ENCODE measurements at regions not wholly inside any gene's neighbourhood (a gene's known extent, or its start where the extent isn't known, plus 50 kb on each side); places are given as distances from the start of the nearest gene placed in this dataset.

DNA sequence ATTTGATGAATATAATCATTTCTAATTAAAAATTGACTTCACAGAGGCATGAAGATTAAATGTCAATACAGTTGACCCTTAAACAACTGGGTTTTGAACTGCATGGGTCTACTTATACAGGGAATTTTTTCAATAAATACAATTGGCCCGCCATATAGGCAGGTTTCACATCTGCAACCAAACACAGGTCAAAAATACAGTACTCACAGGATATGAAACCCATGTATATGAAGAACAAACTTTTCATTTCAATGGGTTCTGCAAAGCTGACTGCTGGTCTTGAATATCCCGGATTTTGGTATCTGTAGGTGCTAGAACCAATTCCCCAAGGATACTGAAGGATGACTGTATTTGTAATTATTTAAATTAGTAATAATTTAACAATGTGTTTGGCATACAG lies 555.6 kb downstream of the EPHA4 start:
- H3K27ac ChIP-seq (ENCODE audit: low read depth in 1 of 2, low read length in 1 of 2): no peak overlapping the region
- H3K9ac ChIP-seq (ENCODE audit: insufficient read depth in 1 of 2, low read length in 2 of 2): no peak overlapping the region
- TF ChIP-seq, protein P1, sequence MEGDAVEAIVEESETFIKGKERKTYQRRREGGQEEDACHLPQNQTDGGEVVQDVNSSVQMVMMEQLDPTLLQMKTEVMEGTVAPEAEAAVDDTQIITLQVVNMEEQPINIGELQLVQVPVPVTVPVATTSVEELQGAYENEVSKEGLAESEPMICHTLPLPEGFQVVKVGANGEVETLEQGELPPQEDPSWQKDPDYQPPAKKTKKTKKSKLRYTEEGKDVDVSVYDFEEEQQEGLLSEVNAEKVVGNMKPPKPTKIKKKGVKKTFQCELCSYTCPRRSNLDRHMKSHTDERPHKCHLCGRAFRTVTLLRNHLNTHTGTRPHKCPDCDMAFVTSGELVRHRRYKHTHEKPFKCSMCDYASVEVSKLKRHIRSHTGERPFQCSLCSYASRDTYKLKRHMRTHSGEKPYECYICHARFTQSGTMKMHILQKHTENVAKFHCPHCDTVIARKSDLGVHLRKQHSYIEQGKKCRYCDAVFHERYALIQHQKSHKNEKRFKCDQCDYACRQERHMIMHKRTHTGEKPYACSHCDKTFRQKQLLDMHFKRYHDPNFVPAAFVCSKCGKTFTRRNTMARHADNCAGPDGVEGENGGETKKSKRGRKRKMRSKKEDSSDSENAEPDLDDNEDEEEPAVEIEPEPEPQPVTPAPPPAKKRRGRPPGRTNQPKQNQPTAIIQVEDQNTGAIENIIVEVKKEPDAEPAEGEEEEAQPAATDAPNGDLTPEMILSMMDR (IDR thresholded peaks at IDR 0.05; ENCODE audit: control extremely low read depth, extremely low read depth): no peak
- H3K9me3 ChIP-seq (ENCODE audit: control insufficient read depth in 4 of 4, insufficient read depth in 3 of 4, low read length in 3 of 4): no peaks in the 10 kb centered on the region
- H3K4me3 ChIP-seq: no peak overlapping the region
- H3K4me1 ChIP-seq (ENCODE audit: control insufficient read depth in 5 of 5, insufficient read depth in 5 of 5, low read length in 5 of 5): peaks cover 0 to 3% (median 0%) of the 10 kb centered on the region in 5 donors
- WGBS, 2 donors: 70 to 88% methylated on average over 2 of the region's 2 CpGs
- H3K27me3 ChIP-seq (ENCODE audit: control insufficient read depth in 3 of 3, insufficient read depth in 3 of 3, low read length in 2 of 3): no peaks in the 10 kb centered on the region
- DNase-seq (no peak), ATAC-seq (ENCODE audit: insufficient read depth, low FRiP score) (no peak)
- no peaks in the 10 kb centered on the region for H3K36me3 ChIP-seq (ENCODE audit: control insufficient read depth in 4 of 4, insufficient read depth in 4 of 4, low read length in 4 of 4)

DNA sequence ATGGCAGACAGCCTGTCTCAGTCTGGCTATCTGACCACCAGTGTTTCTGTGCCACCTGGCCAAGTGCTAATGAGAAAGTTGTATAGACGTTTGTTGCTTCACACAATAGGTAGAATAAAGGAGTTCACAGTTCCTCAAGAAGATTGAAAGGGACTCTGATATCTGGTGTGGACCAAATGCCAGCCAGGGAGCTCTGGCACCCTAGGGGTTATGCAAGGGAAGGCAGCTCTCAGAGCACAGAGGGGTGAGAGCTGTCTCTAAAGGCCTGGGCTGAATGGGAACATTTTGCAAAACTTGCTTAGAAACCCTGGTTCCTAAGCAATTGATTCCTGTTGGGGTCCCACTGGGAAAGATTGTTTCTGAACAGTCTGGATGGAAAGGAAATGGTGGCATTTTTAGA lies 553.8 kb downstream of the EPHA4 start:
- Histone ChIP-seq H3K36me3 (ENCODE audit: control insufficient read depth in 4 of 4, insufficient read depth in 4 of 4, low read length in 4 of 4) (no peaks in the 10 kb centered on the region), H3K27ac (ENCODE audit: low read depth in 1 of 2, low read length in 1 of 2) (no peak overlapping the region), H3K27me3 (ENCODE audit: control insufficient read depth in 3 of 3, insufficient read depth in 3 of 3, low read length in 2 of 3) (no peaks in the 10 kb centered on the region), H3K4me3 (no peak overlapping the region), H3K9ac (ENCODE audit: insufficient read depth in 1 of 2, low read length in 2 of 2) (no peak overlapping the region), H3K4me1 (ENCODE audit: control insufficient read depth in 5 of 5, insufficient read depth in 5 of 5, low read length in 5 of 5) (peaks cover 0 to 3% (median 0%) of the 10 kb centered on the region in 5 donors), H3K9me3 (ENCODE audit: control insufficient read depth in 4 of 4, insufficient read depth in 3 of 4, low read length in 3 of 4) (no peaks in the 10 kb centered on the region)
- no peak for ATAC-seq (ENCODE audit: insufficient read depth, low FRiP score)
- DNase-seq: no peak
- TF ChIP-seq, protein P1 (IDR thresholded peaks at IDR 0.05; ENCODE audit: control extremely low read depth, extremely low read depth): no peak
- WGBS, 2 donors: 83 to 85% methylated on average over 1 of the region's 1 CpG

DNA sequence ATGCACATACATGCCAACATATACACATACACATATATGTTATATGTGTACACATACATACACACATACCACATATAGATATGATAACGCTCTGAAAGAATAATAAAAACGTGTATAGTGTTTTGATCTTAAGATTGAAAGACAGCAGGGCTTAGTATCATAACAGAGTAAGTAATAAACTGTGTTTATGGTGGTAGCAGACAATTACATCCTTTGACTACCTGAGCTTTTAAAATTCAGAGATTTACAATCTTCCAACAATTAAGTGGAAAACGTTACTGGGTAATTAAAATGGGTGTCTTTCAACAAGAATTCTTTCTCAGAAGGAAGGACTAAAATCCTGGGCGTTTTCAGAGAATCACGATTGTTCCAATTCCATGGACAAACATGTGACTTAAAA lies 552.4 kb downstream of the EPHA4 start:
- Histone ChIP-seq H3K27ac (ENCODE audit: low read depth in 1 of 2, low read length in 1 of 2) (no peak overlapping the region), H3K27me3 (ENCODE audit: control insufficient read depth in 3 of 3, insufficient read depth in 3 of 3, low read length in 2 of 3) (no peaks in the 10 kb centered on the region), H3K36me3 (ENCODE audit: control insufficient read depth in 4 of 4, insufficient read depth in 4 of 4, low read length in 4 of 4) (no peaks in the 10 kb centered on the region), H3K9ac (ENCODE audit: insufficient read depth in 1 of 2, low read length in 2 of 2) (no peak overlapping the region), H3K4me1 (ENCODE audit: control insufficient read depth in 5 of 5, insufficient read depth in 5 of 5, low read length in 5 of 5) (peaks cover 0 to 3% (median 0%) of the 10 kb centered on the region in 5 donors), H3K4me3 (no peak overlapping the region), H3K9me3 (ENCODE audit: control insufficient read depth in 4 of 4, insufficient read depth in 3 of 4, low read length in 3 of 4) (no peaks in the 10 kb centered on the region)
- DNase-seq: no peak
- WGBS, 2 donors: 62 to 81% methylated on average over 5 of the region's 5 CpGs
- TF ChIP-seq, protein P1 (IDR thresholded peaks at IDR 0.05; ENCODE audit: control extremely low read depth, extremely low read depth): no peak
- no peak for ATAC-seq (ENCODE audit: insufficient read depth, low FRiP score)

DNA sequence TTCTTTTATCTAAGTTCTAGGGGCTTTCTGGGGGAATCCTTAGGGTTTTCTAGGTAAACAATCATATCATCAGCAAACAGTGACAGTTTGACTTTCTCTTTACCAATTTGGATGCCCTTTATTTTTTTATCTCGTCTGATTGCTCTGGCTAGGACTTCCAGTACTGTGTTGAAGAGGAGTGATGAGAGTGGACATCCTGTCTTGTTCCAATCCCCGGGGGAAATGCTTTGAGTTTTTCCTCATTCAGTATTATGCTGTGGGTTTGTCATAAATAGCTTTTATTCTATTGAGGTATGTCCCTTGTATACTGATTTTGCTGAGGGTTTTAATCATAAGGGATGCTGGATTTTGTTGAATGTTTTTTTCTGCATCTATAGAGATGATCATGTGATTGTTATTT lies 549.5 kb downstream of the EPHA4 start:
- 49 to 61% methylated on average over 2 of the region's 2 CpGs for whole genome bisulfite sequencing, 2 donors
- ATAC-seq (ENCODE audit: insufficient read depth, low FRiP score) (no peak), DNase-seq (no peak)
- Histone ChIP-seq H3K36me3 (ENCODE audit: control insufficient read depth in 4 of 4, insufficient read depth in 4 of 4, low read length in 4 of 4) (no peaks in the 10 kb centered on the region), H3K9me3 (ENCODE audit: control insufficient read depth in 4 of 4, insufficient read depth in 3 of 4, low read length in 3 of 4) (no peaks in the 10 kb centered on the region), H3K9ac (ENCODE audit: insufficient read depth in 1 of 2, low read length in 2 of 2) (no peak overlapping the region), H3K27me3 (ENCODE audit: control insufficient read depth in 3 of 3, insufficient read depth in 3 of 3, low read length in 2 of 3) (no peaks in the 10 kb centered on the region), H3K4me3 (no peak overlapping the region), H3K27ac (ENCODE audit: low read depth in 1 of 2, low read length in 1 of 2) (no peak overlapping the region), H3K4me1 (ENCODE audit: control insufficient read depth in 5 of 5, insufficient read depth in 5 of 5, low read length in 5 of 5) (no peaks in the 10 kb centered on the region)
- TF ChIP-seq, protein P1 (IDR thresholded peaks at IDR 0.05; ENCODE audit: control extremely low read depth, extremely low read depth): no peak

All from lung (tissue), 11 donors.